Smooth muscle cell (in vitro differentiated cells): ENCODE measurements at regions not wholly inside any gene's neighbourhood (a gene's known extent, or its start where the extent isn't known, plus 50 kb on each side); places are given as distances from the start of the nearest gene placed in this dataset.

Experiments
- DNase-seq: peaks from one replicate; lab custom pipeline; 2025; ENCODE audit not compliant: unreplicated experiment; lab: John Stamatoyannopoulos, UW
- H2AFZ ChIP-seq: fragments of 200-600 bp; sonication (generic); 2 replicates; pipeline ENCODE4 v1.6.0; 2016; ENCODE audit warnings: antibody characterized with exemption, low read depth, mild to moderate bottlenecking
- H3F3A ChIP-seq: fragments of 200-600 bp; sonication (generic); 2 replicates; pipeline ENCODE4 v1.6.0; 2017; ENCODE audit warnings: antibody characterized with exemption, low read depth
- H3K27ac ChIP-seq: fragments of 200-600 bp; sonication (generic); 2 replicates; pipeline ENCODE4 v1.5.1; 2016; ENCODE audit warnings: low read depth, mild to moderate bottlenecking
- H3K27me3 ChIP-seq: fragments of 200-600 bp; sonication (generic); 2 replicates; pipeline ENCODE4 v1.6.1; 2016; ENCODE audit warnings: low read depth, mild to moderate bottlenecking
- H3K36me3 ChIP-seq: fragments of 200-600 bp; sonication (generic); 2 replicates; pipeline ENCODE4 v1.5.1; 2016; ENCODE audit warnings: low read depth
- H3K4me1 ChIP-seq: fragments of 200-600 bp; sonication (generic); 2 replicates; pipeline ENCODE4 v1.5.1; 2016; ENCODE audit warnings: low read depth
- H3K4me2 ChIP-seq: fragments of 200-600 bp; sonication (generic); 2 replicates; pipeline ENCODE4 v1.6.0; 2016; ENCODE audit warnings: mild to moderate bottlenecking
- H3K4me3 ChIP-seq: fragments of 200-600 bp; sonication (generic); 2 replicates; pipeline ENCODE4 v1.5.1; 2016; ENCODE audit warnings: mild to moderate bottlenecking
- H3K79me2 ChIP-seq: fragments of 200-600 bp; sonication (generic); 2 replicates; pipeline ENCODE4 v1.6.0; 2016; ENCODE audit warnings: low read depth, mild to moderate bottlenecking
- H3K9ac ChIP-seq: fragments of 200-600 bp; sonication (generic); 2 replicates; pipeline ENCODE4 v1.6.0; 2016; ENCODE audit warnings: low read depth
- H3K9me3 ChIP-seq: fragments of 200-600 bp; sonication (generic); replicated peaks from 2 replicates; pipeline ENCODE4 v1.5.1; 2016; ENCODE audit warnings: low read depth
- H4K20me1 ChIP-seq: fragments of 200-600 bp; sonication (generic); 2 replicates; pipeline ENCODE4 v1.6.0; 2016; ENCODE audit warnings: low read depth
- WGBS: methylation state at CpG from one replicate; pipeline ENCODE4 v1.1.7; 2016; ENCODE audit warnings: low lambda C conversion rate; 5-methylcytosine and 5-hydroxymethylcytosine counted together
- TF ChIP-seq, protein P1 (sequence below): fragments of 200-600 bp; sonication (generic); IDR thresholded peaks from 2 replicates; pipeline ENCODE4 v1.5.1; 2017; ENCODE audit warnings: borderline replicate concordance, mild to moderate bottlenecking, antibody characterized with exemption; ENCODE audit not compliant: insufficient read depth, poor library complexity, severe bottlenecking

DNA sequence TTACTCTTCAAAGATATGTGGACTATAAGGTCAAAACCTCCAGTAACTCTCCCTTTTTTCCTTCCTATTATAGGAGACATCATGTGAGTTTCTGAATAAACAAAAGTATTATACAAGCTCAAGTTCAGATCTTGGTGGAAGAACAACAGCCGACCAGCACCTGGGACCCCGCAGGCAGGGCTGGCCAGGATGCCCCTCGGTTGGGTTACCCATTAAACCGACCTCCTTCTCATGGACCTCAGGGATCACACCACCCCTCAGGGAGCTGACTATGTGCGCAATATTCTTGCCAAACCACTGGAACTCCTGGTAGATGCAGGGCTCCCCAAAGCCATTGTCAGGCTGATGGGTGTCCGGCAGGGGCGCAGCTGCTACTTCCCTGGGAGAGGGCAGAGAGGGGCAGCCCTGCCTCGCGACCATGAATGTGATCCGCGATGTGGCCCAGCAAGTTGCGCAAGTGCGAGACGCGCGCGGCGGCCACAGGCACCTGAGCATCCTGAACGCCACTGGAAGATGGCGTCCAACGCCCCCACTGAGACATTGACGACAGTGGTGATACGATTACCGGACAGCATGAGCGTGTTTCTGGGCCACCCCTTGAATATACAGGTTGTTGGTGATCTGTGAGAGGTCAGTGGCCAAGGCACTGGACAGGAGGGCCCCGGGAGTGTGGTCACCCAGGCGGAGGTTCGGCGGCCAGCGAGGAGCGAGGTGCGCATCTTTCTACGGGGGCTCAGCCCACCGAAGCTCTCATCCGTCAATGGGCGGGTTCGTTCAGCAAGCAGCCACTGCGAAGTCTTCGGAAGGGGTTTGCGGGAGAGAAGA lies 161.3 kb downstream of the IPMK start:
- H3K9ac ChIP-seq, result no peak overlapping the region
- no peaks in the 10 kb centered on the region for H3F3A ChIP-seq
- peaks cover 4% of the 10 kb centered on the region for H3K4me1 ChIP-seq
- no peaks in the 10 kb centered on the region for H4K20me1 ChIP-seq
- H3K36me3 ChIP-seq, result no peaks in the 10 kb centered on the region
- TF ChIP-seq, protein P1, sequence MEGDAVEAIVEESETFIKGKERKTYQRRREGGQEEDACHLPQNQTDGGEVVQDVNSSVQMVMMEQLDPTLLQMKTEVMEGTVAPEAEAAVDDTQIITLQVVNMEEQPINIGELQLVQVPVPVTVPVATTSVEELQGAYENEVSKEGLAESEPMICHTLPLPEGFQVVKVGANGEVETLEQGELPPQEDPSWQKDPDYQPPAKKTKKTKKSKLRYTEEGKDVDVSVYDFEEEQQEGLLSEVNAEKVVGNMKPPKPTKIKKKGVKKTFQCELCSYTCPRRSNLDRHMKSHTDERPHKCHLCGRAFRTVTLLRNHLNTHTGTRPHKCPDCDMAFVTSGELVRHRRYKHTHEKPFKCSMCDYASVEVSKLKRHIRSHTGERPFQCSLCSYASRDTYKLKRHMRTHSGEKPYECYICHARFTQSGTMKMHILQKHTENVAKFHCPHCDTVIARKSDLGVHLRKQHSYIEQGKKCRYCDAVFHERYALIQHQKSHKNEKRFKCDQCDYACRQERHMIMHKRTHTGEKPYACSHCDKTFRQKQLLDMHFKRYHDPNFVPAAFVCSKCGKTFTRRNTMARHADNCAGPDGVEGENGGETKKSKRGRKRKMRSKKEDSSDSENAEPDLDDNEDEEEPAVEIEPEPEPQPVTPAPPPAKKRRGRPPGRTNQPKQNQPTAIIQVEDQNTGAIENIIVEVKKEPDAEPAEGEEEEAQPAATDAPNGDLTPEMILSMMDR, result no peak
- H3K27ac ChIP-seq, result no peak overlapping the region
- 97% methylated on average over 40 of the region's 40 CpGs for WGBS
- H3K9me3 ChIP-seq, result no peaks in the 10 kb centered on the region
- no peak overlapping the region for H2AFZ ChIP-seq
- H3K79me2 ChIP-seq, result no peaks in the 10 kb centered on the region
- no peak overlapping the region for H3K4me3 ChIP-seq
- DNase-seq, result no peak
- no peaks in the 10 kb centered on the region for H3K27me3 ChIP-seq
- no peak overlapping the region for H3K4me2 ChIP-seq

DNA sequence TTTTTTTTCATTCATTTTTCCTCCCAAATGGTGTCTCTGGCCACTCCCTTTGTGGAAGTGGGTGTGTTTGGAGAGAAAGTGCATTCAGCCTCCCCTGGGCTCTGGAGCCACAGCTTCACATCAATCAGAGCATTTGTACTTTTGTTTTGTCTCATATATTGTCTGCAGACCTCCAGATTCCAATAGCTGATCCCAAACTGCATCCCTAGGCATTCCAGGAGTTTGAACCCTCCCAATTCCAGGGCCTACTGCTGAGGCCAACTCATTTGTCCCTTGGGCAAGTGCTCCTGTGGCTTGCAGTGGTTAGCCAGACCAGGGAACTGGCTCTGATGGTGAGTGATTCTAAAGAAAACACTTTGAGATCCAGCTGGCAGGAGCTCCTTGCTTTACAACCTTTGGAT lies 163.3 kb downstream of the IPMK start:
- Histone ChIP-seq H3K4me1 (peaks cover 4% of the 10 kb centered on the region), H3K27me3 (no peaks in the 10 kb centered on the region), H3K9me3 (no peaks in the 10 kb centered on the region), H4K20me1 (no peaks in the 10 kb centered on the region), H3K4me2 (no peak overlapping the region), H3K79me2 (no peaks in the 10 kb centered on the region), H3K9ac (no peak overlapping the region), H3F3A (no peaks in the 10 kb centered on the region), H3K4me3 (no peak overlapping the region), H3K27ac (no peak overlapping the region), H2AFZ (no peak overlapping the region), H3K36me3 (no peaks in the 10 kb centered on the region)
- TF ChIP-seq, protein P1, result no peak
- no peak for DNase-seq

DNA sequence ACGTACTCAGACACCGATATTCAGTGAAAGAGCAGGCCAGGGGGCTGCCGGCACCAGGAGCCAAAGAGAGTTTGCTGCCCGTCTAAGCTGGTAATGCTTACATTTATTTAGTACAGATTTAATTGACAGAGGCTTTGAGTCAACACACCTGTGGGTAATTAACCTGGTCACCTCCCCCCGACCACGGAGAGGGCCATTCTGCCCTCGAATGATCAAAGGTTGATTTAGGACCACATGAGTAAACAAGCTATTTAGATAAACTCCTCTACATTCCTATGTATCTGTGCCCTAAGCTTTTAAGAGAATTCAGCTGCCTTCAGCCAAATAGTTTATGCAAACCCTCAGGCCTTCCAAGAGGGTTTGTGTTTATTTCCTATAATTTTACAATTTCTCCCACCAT lies 164.8 kb downstream of the IPMK start:
- no peak overlapping the region for H3K4me3 ChIP-seq
- no peaks in the 10 kb centered on the region for H3K79me2 ChIP-seq
- no peak overlapping the region for H3K27ac ChIP-seq
- TF ChIP-seq, protein P1, result no peak
- peaks cover 4% of the 10 kb centered on the region for H3K4me1 ChIP-seq
- H3K9me3 ChIP-seq, result no peaks in the 10 kb centered on the region
- H3F3A ChIP-seq, result no peaks in the 10 kb centered on the region
- DNase-seq, result no peak
- H2AFZ ChIP-seq, result no peak overlapping the region
- H3K4me2 ChIP-seq, result no peak overlapping the region
- H3K9ac ChIP-seq, result no peak overlapping the region
- 85% methylated on average over 7 of the region's 7 CpGs for WGBS
- no peaks in the 10 kb centered on the region for H3K27me3 ChIP-seq
- H3K36me3 ChIP-seq, result no peaks in the 10 kb centered on the region
- no peaks in the 10 kb centered on the region for H4K20me1 ChIP-seq

DNA sequence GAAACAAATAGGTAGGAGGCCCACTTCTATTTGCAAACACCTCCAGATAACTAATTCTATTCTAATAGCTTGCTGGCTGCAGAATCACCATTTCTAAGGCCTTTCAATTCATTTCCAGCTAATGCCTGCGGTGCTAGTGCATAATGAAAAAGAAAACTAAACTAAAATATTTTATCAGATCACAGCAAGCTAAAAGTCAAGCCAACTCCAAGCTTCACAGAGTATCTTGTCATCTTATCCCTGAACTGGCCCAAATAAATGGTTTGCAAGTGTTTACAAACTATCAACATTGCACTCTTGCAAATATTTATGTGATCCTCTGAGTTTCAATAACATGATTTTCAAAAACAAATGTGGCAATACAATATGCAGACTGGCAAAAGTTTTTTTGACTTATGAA lies 166.0 kb downstream of the IPMK start:
- Histone ChIP-seq H2AFZ (no peak overlapping the region), H3K27ac (no peak overlapping the region), H4K20me1 (no peaks in the 10 kb centered on the region), H3K36me3 (no peaks in the 10 kb centered on the region), H3F3A (no peaks in the 10 kb centered on the region), H3K79me2 (no peaks in the 10 kb centered on the region), H3K4me1 (peaks cover 4% of the 10 kb centered on the region), H3K9ac (no peak overlapping the region), H3K4me3 (no peak overlapping the region), H3K27me3 (no peaks in the 10 kb centered on the region), H3K4me2 (no peak overlapping the region), H3K9me3 (no peaks in the 10 kb centered on the region)
- TF ChIP-seq, protein P1, result no peak
- WGBS, result 87% methylated on average over 1 of the region's 1 CpG
- no peak for DNase-seq
